ENCODE measurements at regions not wholly inside any gene's neighbourhood (a gene's known extent, or its start where the extent isn't known, plus 50 kb on each side); places are given as distances from the start of the nearest gene placed in this dataset.

DNA sequence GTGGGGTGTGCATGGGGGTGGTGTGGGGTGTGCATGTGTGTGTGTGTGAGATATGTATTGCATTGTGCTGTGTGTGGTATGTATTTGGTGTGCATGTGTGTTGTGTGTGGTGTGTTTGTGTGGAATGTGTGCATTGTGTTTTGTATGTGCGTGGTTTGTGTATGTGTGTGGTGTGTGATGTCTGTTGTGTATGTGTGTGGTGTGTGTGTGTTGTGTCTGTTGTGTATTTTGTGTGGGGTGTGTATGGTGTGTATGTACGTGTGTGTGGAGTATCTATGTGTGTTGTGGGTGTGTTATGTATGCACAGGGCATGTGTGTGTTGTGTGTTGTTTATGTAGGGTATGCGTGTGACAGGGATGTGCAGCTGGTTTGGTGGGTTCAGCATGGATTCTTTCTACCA is 67.8 kb upstream of the COG2 start:
- no peaks in the 10 kb centered on the region for H3K9me3 ChIP-seq (ENCODE audit: control insufficient read depth, low read length)
- intact Hi-C loops (cut with DNase I) = no loop called here
- no peak overlapping the region for H3K4me3 ChIP-seq (ENCODE audit: low read length in 2 of 2)
- no peaks in the 10 kb centered on the region for H3K27me3 ChIP-seq (ENCODE audit: control insufficient read depth in 1 of 2, insufficient read depth in 2 of 2, low read length in 1 of 2)
- H3K27ac ChIP-seq (ENCODE audit: low read depth in 1 of 2, low read length in 2 of 2) = no peak overlapping the region
- WGBS, 2 donors = 85 to 88% methylated on average over 3 of the region's 3 CpGs
- no peaks in the 10 kb centered on the region for H3K36me3 ChIP-seq (ENCODE audit: control insufficient read depth in 1 of 2, insufficient read depth in 2 of 2, low read length in 1 of 2)
- no peaks in the 10 kb centered on the region for H3K4me1 ChIP-seq (ENCODE audit: control insufficient read depth in 1 of 2, insufficient read depth in 2 of 2, low read length in 2 of 2)
- ATAC-seq (ENCODE audit: low FRiP score) (no peak), DNase-seq (no peak)

DNA sequence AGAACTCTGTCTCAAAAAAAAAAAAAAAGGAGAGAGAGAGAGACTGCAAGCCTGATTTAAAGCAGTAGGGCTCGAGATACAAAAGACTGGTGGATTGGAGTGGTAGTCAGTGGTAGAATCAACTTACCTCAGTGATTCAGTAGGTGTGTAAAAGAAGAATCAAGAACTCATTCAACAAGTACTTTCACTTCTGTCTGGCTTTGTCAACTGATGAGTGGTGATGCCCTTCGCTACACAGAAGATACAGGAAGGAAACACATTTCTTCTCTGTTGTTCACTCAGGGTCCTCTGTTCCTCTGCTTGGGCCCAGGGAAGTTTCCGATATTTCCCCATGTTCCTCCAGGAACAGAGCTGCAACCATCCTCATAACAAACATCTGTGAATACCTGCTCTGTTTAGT is 68.6 kb upstream of the COG2 start:
- no peaks in the 10 kb centered on the region for H3K36me3 ChIP-seq (ENCODE audit: control insufficient read depth in 1 of 2, insufficient read depth in 2 of 2, low read length in 1 of 2)
- H3K27me3 ChIP-seq (ENCODE audit: control insufficient read depth in 1 of 2, insufficient read depth in 2 of 2, low read length in 1 of 2) = no peaks in the 10 kb centered on the region
- no peaks in the 10 kb centered on the region for H3K4me1 ChIP-seq (ENCODE audit: control insufficient read depth in 1 of 2, insufficient read depth in 2 of 2, low read length in 2 of 2)
- H3K4me3 ChIP-seq (ENCODE audit: low read length in 2 of 2) = no peak overlapping the region
- no peak overlapping the region for H3K27ac ChIP-seq (ENCODE audit: low read depth in 1 of 2, low read length in 2 of 2)
- no peaks in the 10 kb centered on the region for H3K9me3 ChIP-seq (ENCODE audit: control insufficient read depth, low read length)
- 84 to 91% methylated on average over 3 of the region's 3 CpGs for WGBS, 2 donors
- DNase-seq (no peak), ATAC-seq (ENCODE audit: low FRiP score) (no peak)
- intact Hi-C loops (cut with DNase I) = no loop called here

DNA sequence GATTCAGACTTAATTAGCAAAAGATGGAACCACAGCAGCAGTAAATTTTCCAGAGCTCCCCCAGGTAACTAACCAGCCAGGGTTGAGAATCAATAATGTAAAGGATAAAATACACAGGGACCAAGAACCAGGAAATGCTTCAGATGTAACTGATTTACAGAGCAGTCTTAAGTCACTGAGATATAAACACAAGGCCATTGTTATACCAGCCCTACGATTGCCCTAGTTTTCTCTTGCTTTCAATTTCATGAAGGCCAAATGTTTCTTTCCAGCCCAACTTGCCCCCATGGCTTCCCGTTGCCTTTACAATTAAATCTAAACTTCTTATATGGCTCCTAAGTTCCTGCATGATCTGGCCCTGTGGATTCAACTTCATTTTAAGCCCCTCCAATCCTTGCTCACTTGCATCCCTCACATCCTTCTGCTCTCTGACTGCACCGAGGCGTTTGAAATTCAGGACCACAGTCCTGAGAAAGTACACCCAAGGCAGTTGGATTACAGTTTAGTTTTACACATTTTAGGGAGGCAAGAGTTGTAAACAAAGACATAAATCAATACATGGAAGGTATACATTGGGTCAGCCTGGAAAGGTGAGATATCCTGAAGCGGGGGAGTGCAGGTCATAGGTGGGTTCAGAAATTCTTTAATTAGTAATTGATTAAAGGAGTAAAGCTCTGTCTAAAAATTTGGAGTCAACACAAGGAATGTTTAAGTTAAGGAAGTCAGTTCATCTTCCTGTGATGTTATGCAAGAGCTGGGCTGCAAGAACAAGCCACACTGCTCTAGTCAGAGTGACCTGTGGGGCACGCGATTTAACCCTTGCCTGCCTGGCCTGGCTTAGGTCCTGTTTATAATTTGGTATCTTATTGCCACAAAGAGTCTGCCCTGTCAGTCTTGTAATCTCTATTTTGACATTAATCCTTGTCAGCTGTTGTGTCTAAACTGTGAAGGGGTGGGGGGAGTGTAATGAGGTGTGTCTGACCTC is 69.9 kb upstream of the COG2 start:
- ATAC-seq (ENCODE audit: low FRiP score) = no peak
- no peaks in the 10 kb centered on the region for H3K9me3 ChIP-seq (ENCODE audit: control insufficient read depth, low read length)
- no peak overlapping the region for H3K4me3 ChIP-seq (ENCODE audit: low read length in 2 of 2)
- no peaks in the 10 kb centered on the region for H3K36me3 ChIP-seq (ENCODE audit: control insufficient read depth in 1 of 2, insufficient read depth in 2 of 2, low read length in 1 of 2)
- WGBS, 2 donors = 26 to 27% methylated on average over 7 of the region's 7 CpGs
- no peaks in the 10 kb centered on the region for H3K27me3 ChIP-seq (ENCODE audit: control insufficient read depth in 1 of 2, insufficient read depth in 2 of 2, low read length in 1 of 2)
- intact Hi-C loops (cut with DNase I) = no loop called here
- DNase-seq = peak in 1 of 2 donors; percentile 46
- H3K4me1 ChIP-seq (ENCODE audit: control insufficient read depth in 1 of 2, insufficient read depth in 2 of 2, low read length in 2 of 2) = no peaks in the 10 kb centered on the region
- H3K27ac ChIP-seq (ENCODE audit: low read depth in 1 of 2, low read length in 2 of 2) = no peak overlapping the region

DNA sequence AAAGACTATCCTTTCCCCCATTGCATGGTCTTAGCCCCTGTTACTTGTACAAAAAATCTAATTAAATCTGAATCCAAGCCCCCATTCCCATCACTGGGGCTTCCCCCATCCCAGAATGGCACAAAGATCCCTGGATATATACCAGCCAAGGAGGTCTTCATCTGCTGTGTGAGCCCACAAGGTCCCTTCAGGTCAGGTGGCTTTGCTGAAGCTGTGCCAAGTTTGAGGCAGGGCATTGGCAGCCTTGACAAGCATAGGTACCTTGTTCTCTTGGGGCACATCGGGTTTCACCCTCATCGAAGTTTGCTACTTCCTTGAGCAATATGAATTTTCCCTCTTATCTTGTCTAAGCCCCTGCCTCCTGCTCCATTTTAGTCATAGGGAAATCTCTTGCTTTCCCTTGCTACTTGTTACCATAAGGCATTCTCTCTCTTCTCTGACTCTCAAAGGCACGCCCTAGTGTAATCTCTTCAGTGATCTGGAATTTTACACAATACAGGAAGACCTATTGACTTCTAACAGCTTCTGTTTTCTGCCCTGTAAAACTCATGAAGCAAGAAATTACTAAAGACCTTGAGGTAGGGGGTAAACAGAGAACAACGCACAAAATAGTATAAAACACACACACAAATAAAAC is 71.4 kb upstream of the COG2 start:
- 70 to 82% methylated on average over 4 of the region's 4 CpGs for WGBS, 2 donors
- Histone ChIP-seq H3K27me3 (ENCODE audit: control insufficient read depth in 1 of 2, insufficient read depth in 2 of 2, low read length in 1 of 2) (no peaks in the 10 kb centered on the region), H3K9me3 (ENCODE audit: control insufficient read depth, low read length) (no peaks in the 10 kb centered on the region), H3K27ac (ENCODE audit: low read depth in 1 of 2, low read length in 2 of 2) (no peak overlapping the region), H3K4me3 (ENCODE audit: low read length in 2 of 2) (no peak overlapping the region), H3K36me3 (ENCODE audit: control insufficient read depth in 1 of 2, insufficient read depth in 2 of 2, low read length in 1 of 2) (no peaks in the 10 kb centered on the region), H3K4me1 (ENCODE audit: control insufficient read depth in 1 of 2, insufficient read depth in 2 of 2, low read length in 2 of 2) (no peaks in the 10 kb centered on the region)
- intact Hi-C loops (cut with DNase I) = no loop called here
- no peak for ATAC-seq (ENCODE audit: low FRiP score)
- DNase-seq = no peak

DNA sequence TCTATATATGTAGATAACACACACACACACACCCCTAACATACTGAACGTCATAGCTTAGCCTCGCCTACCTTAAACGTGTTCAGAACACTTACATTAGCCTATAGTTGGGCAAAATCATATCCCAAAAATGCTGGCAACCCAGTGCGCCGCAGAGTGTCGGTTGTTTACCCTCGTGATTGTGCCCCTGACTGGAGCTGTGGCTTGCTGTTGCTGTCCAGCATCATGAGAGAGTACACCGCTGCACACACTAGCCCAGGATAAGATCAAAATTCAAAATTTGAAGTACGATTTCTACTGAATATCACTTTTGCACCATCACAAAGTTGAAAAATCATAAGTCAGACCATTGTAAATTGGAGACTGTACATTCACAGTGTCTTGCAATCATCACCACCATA is 73.1 kb upstream of the COG2 start:
- H3K27me3 ChIP-seq (ENCODE audit: control insufficient read depth in 1 of 2, insufficient read depth in 2 of 2, low read length in 1 of 2) = no peaks in the 10 kb centered on the region
- no peak overlapping the region for H3K4me3 ChIP-seq (ENCODE audit: low read length in 2 of 2)
- no peaks in the 10 kb centered on the region for H3K4me1 ChIP-seq (ENCODE audit: control insufficient read depth in 1 of 2, insufficient read depth in 2 of 2, low read length in 2 of 2)
- DNase-seq = no peak
- no peaks in the 10 kb centered on the region for H3K9me3 ChIP-seq (ENCODE audit: control insufficient read depth, low read length)
- no peaks in the 10 kb centered on the region for H3K36me3 ChIP-seq (ENCODE audit: control insufficient read depth in 1 of 2, insufficient read depth in 2 of 2, low read length in 1 of 2)
- no peak for ATAC-seq (ENCODE audit: low FRiP score)
- no peak overlapping the region for H3K27ac ChIP-seq (ENCODE audit: low read depth in 1 of 2, low read length in 2 of 2)
- intact Hi-C loops (cut with DNase I) = no loop called here
- WGBS, 2 donors = 89% methylated on average over 9 of the region's 9 CpGs

DNA sequence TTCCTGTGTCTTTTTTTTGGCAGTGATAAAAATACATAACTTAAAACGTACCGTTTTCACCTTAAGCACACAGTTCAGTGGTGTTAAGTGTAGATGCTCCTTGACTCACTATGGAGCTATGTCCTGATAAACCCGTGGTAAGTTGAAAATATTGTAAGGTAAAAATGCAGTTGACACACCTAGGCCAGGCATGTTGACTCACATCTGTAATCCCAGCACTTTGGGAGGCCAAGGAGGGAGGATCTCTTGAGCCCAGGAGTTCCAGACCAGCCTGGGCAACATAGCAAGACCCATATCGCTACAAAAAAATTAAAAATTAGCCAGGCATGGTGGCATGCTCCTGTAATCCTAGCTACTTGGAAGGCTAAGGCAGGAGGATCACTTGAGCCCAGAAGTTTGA is 73.6 kb upstream of the COG2 start:
- WGBS, 2 donors = 68 to 84% methylated on average over 4 of the region's 4 CpGs
- no peaks in the 10 kb centered on the region for H3K36me3 ChIP-seq (ENCODE audit: control insufficient read depth in 1 of 2, insufficient read depth in 2 of 2, low read length in 1 of 2)
- no peak for ATAC-seq (ENCODE audit: low FRiP score)
- intact Hi-C loops (cut with DNase I) = no loop called here
- no peaks in the 10 kb centered on the region for H3K27me3 ChIP-seq (ENCODE audit: control insufficient read depth in 1 of 2, insufficient read depth in 2 of 2, low read length in 1 of 2)
- no peaks in the 10 kb centered on the region for H3K9me3 ChIP-seq (ENCODE audit: control insufficient read depth, low read length)
- H3K4me1 ChIP-seq (ENCODE audit: control insufficient read depth in 1 of 2, insufficient read depth in 2 of 2, low read length in 2 of 2) = no peaks in the 10 kb centered on the region
- H3K4me3 ChIP-seq (ENCODE audit: low read length in 2 of 2) = no peak overlapping the region
- no peak overlapping the region for H3K27ac ChIP-seq (ENCODE audit: low read depth in 1 of 2, low read length in 2 of 2)
- DNase-seq = no peak

DNA sequence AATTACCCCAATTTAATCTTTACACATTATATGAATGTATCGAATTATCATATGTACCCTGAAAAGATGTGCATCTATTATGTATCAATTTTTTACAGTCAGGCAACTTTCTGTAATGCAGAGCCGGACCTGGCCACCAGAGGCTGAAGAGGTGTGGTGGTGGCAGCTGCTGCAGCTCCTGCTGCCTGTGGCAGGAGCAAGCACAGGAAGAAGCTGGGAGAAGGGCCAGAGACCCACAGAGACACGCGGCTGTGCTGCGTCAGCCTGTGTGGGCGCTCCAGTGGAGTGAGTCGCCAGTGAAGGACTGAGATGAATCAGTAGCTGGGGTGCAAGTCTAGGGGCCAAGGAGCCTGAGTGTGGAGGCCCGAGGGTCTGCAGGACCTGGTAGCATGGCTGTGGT is 74.3 kb upstream of the COG2 start:
- Histone ChIP-seq H3K27me3 (ENCODE audit: control insufficient read depth in 1 of 2, insufficient read depth in 2 of 2, low read length in 1 of 2) (no peaks in the 10 kb centered on the region), H3K4me3 (ENCODE audit: low read length in 2 of 2) (no peak overlapping the region), H3K27ac (ENCODE audit: low read depth in 1 of 2, low read length in 2 of 2) (no peak overlapping the region), H3K9me3 (ENCODE audit: control insufficient read depth, low read length) (no peaks in the 10 kb centered on the region), H3K4me1 (ENCODE audit: control insufficient read depth in 1 of 2, insufficient read depth in 2 of 2, low read length in 2 of 2) (no peaks in the 10 kb centered on the region), H3K36me3 (ENCODE audit: control insufficient read depth in 1 of 2, insufficient read depth in 2 of 2, low read length in 1 of 2) (no peaks in the 10 kb centered on the region)
- ATAC-seq (ENCODE audit: low FRiP score) = no peak
- no peak for DNase-seq
- intact Hi-C loops (cut with DNase I) = no loop called here
- 73 to 76% methylated on average over 8 of the region's 8 CpGs for WGBS, 2 donors

DNA sequence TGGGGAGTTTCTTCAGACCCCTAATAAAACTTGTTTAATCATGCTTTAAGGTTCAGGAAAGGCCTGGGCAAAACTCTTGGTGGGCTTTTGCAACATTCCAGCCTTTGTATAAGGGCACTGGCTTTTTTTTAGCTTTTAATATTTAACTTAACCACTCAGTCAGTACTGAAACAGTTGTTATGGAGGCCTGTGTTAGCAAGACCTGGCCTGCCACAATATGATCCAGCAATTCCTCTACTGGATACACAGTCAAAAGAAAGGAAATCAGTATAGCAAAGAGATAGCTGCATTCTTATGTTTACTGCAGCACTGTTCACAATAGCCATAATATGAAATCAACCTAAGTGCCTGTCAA is 75.1 kb upstream of the COG2 start:
- intact Hi-C loops (cut with DNase I) = no loop called here
- no peak for ATAC-seq (ENCODE audit: low FRiP score)
- H3K36me3 ChIP-seq (ENCODE audit: control insufficient read depth in 1 of 2, insufficient read depth in 2 of 2, low read length in 1 of 2) = no peaks in the 10 kb centered on the region

More for the DNA sequence above, 75.1 kb upstream of the COG2 start:
- Histone ChIP-seq H3K4me1 (ENCODE audit: control insufficient read depth in 1 of 2, insufficient read depth in 2 of 2, low read length in 2 of 2) (no peaks in the 10 kb centered on the region), H3K4me3 (ENCODE audit: low read length in 2 of 2) (no peak overlapping the region), H3K27me3 (ENCODE audit: control insufficient read depth in 1 of 2, insufficient read depth in 2 of 2, low read length in 1 of 2) (no peaks in the 10 kb centered on the region), H3K9me3 (ENCODE audit: control insufficient read depth, low read length) (no peaks in the 10 kb centered on the region), H3K27ac (ENCODE audit: low read depth in 1 of 2, low read length in 2 of 2) (no peak overlapping the region)
- no peak for DNase-seq
